ENCODE measurements at regions not wholly inside any gene's neighbourhood (a gene's known extent, or its start where the extent isn't known, plus 50 kb on each side); places are given as distances from the start of the nearest gene placed in this dataset.
"Not testable (repeated sequence)": the region's sequence is repeated elsewhere in the genome, so short reads cannot be mapped to it uniquely, and the experiment has no call there.

GRCh38 chr3:177338697-177339219 lies 141.5 kb upstream of the TBL1XR1 start:
- DNase-seq (ENCODE audit: low spot score): no peak

GRCh38 chr3:177339220-177339703 lies 142.0 kb upstream of the TBL1XR1 start:
- DNase-seq (ENCODE audit: low spot score): not testable (repeated sequence)

GRCh38 chr3:177340243-177340830 lies 143.1 kb upstream of the TBL1XR1 start:
- no peak for DNase-seq (ENCODE audit: low spot score)

GRCh38 chr3:177341736-177342419 lies 144.6 kb upstream of the TBL1XR1 start:
- DNase-seq (ENCODE audit: low spot score): no peak

DNA sequence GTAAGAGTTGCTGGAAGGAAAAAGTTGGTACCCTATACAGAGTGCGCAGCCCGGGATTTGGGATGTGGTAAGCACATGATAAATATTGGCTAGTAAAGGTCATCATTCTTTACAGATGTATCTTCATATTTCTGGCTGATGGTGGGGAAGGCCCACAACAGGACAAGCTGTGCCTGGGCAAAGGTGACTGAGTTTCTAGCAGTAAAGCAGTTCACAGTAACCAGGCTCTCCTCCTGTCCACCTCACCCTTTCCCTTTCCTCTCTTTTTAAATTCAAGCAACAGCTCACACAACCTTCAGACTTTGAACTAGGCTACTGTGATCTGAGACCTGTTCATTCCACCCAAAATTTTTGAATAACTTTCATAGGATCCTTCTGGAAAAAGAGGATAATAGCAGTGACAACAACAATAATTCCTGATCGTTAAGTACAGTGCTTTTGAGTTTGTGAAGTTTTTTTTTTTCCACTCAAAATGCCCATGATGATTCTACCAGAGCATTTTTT lies 145.9 kb upstream of the TBL1XR1 start:
- no peak for DNase-seq (ENCODE audit: low spot score)

GRCh38 chr3:177345049-177345972 lies 148.0 kb upstream of the TBL1XR1 start:
- peak; percentile 80 for DNase-seq (ENCODE audit: low spot score)

DNA sequence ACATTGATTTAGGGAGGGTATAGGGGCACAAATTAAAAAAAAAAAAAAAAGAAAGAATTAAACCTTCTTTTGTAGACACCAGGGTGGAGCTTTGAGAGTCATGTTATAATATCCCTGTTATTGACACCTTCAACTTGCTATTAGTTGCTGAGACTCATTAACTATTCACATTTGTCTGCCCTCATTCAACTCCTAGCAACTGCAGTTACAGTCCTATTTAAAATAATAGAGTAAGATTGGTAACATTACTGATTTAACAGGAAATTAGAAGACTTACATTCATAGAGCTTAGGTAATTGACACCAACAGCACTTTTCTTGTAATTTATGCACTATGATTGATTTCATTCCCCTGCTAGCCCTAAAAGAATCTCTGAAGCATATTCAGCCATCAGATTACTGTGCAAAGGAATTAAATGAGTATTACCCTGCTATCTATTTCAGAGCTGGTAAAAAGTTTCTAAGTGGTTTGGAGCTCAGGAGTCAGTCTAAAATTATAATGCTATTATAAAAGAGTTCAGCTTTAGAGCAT lies 148.8 kb upstream of the TBL1XR1 start:
- DNase-seq (ENCODE audit: low spot score): no peak

GRCh38 chr3:177346878-177347277 lies 149.6 kb upstream of the TBL1XR1 start:
- no peak for DNase-seq (ENCODE audit: low spot score)

DNA sequence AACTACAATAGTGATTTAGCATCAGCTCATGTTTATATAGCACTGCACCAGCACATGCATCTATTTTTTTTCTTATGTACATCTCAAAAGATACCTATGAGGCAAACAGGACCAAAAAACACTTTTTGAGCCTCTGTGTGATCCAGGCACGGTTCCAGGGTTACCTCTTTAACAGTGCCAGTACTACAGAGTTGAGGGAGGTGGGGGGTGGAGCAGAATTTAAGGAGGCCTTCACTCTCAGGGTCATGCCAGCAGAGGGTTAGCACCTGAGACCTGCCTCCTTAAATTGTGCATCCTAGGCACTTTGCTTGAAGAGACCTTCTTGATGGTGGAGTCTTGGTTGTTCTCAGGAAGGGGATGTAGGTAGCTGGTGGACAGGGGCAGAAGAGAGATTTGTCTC lies 150.3 kb upstream of the TBL1XR1 start:
- no peak for DNase-seq (ENCODE audit: low spot score)

- no peak for DNase-seq (ENCODE audit: low spot score)
Measured at GRCh38 chr3:177348974-177349373, 151.7 kb upstream of the TBL1XR1 start.

DNA sequence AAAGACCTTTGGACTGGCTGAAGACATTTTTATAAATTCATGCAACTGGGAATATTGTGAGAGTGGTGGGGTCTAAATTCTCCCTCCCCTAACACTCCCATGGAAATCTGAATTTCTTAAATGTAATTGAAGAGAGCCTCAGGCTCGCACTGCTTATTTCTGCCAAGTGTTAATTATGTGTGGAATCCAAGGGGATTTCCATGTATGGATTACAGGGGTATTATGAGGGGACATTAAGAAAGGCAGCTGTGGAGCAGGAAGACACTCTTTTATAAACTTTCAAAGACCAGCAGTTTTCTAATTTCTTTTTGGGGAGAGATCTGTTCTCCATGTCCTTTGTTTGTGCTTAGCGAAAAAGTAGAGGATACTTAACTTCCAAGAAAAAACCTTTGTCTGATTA lies 152.1 kb upstream of the TBL1XR1 start:
- DNase-seq (ENCODE audit: low spot score): no peak

DNA sequence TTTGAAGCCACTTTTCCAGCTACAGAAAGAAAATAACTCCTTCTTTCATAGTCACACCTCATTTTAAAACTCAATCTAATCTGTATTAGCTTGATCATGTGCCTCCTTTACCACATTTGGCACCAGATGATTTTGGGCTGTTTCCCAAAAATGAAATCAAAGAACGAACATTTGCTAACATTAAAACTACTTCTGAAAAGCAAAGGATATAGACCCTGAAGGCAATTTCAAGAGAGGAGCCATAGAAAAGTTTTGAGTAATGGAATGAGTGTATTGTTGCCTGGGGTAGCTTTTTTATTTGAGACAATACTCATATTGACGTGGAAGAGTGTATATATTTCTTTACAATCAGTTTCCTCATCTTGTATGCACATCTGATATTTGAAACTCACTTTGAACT lies 152.8 kb upstream of the TBL1XR1 start:
- DNase-seq (ENCODE audit: low spot score): no peak

GRCh38 chr3:177351206-177351605 lies 153.9 kb upstream of the TBL1XR1 start:
- no peak for DNase-seq (ENCODE audit: low spot score)

DNA sequence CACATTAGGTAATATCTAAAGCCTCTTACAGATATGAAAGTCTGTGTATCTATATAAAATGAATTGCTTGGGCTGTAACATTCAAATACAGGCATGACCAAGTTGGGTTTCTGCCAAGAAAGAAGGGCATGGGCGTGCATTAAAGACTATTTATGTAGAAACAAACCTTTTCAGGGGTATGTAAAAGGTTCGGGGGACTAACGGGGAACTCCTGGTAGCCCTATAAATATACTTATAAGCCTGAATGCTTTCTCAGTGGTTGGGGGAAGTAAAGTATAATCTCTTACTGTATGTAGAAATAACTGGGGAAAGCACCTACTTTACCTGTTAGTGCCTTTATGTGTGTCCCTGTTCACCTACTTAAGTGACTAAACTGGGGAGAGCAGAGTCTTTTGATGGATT lies 154.5 kb upstream of the TBL1XR1 start:
- no peak for DNase-seq (ENCODE audit: low spot score)

DNA sequence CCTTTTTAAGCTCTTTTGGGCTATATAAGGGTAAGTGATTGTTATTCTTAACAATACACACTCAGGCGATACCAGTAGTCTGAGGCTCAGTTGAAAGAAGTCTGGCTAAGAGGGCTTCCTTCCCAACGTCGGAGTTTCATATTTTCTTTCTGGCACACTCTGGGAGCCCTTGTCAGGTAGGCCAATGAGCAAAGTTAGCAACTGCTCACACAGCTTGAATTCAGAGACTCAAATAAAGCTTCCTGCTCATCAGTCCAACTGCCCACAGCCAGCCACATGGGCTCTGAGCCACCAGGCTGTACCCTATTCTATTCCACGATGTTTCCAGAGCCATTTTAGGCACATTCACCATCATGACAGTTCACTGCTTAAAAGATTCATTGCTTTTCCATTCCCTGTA lies 155.1 kb upstream of the TBL1XR1 start:
- no peak for DNase-seq (ENCODE audit: low spot score)

DNA sequence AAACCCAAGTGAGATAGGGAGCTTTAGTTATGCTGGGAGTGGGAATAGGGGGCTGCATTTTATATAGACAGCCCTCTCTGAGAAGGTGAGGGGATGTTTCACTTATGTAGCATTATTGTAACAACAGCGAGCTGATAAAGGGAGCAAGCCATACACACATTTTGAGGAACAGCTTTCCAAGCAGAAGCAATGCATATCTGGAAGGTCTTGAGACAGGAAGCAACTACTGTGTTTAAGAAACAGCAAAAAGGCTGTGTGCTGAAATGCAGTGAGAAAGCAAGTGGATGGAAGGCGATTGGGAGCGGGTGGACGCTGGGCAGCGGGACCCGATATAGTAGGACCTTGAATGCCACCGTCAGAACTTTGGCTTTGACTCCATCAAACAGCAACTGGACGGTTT lies 155.9 kb upstream of the TBL1XR1 start:
- DNase-seq (ENCODE audit: low spot score): no peak

GRCh38 chr3:177353879-177354278 lies 156.6 kb upstream of the TBL1XR1 start:
- DNase-seq (ENCODE audit: low spot score): not testable (repeated sequence)

DNA sequence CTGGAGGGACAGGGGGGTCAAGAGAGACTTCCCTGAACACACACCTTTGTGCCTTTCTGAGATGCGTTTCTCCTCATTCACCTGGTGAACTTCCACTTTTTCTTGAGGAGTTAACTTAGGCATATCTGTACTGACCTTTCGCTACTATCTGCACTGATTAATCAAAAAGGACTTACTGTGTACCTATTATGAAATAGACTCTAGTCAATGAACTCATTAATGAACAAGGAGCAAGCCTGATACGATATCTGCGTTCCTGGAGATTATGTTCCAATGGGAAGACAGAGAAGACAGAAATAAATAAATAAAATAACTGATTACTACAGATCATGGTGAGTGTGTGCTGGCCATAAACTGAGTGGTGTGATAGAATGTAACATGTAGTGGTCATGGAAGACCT lies 157.2 kb upstream of the TBL1XR1 start:
- no peak for DNase-seq (ENCODE audit: low spot score)

GRCh38 chr3:177356113-177356512 lies 158.8 kb upstream of the TBL1XR1 start:
- no peak for DNase-seq (ENCODE audit: low spot score)

DNA sequence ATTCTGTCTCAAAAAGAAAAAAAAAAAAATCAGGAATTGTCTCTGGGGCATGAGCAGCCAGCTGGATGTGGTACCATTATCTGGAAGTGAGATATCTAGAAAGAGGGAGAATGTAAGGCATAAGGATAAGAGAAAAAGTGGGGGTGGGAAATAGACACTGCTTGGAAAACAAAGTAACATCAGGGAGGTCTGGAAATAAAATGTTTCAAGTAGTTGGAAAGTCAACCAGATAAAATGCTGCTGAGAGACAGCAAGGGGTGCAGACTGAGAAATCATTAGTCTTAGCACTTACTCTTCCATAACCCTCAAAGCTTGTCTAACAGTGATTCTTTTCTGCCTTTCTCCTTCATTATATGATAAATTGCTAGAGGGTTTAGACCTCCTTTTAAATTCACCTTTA lies 159.7 kb upstream of the TBL1XR1 start:
- DNase-seq (ENCODE audit: low spot score): no peak

GRCh38 chr3:177357352-177358090 lies 160.2 kb upstream of the TBL1XR1 start:
- no peak for DNase-seq (ENCODE audit: low spot score)

All from left forelimb (tissue), 1 donor.